HFF-Myc (cell line): ENCODE measurements at regions not wholly inside any gene's neighbourhood (a gene's known extent, or its start where the extent isn't known, plus 50 kb on each side); places are given as distances from the start of the nearest gene placed in this dataset.
"Not testable (repeated sequence)": the region's sequence is repeated elsewhere in the genome, so short reads cannot be mapped to it uniquely, and the experiment has no call there.

Experiments used
- DNase-seq: peaks from one replicate; pipeline ENCODE4 v3.0.0-alpha.2; 2011; ENCODE audit warnings: low read depth; ENCODE audit errors: extremely low read depth
- H3K4me3 ChIP-seq: replicated peaks from 2 replicates; pipeline ENCODE4 v1.5.1; 2011; ENCODE audit warnings: low read depth, mild to moderate bottlenecking, control low read depth, low read length
- TF ChIP-seq, protein P1 (sequence below): IDR thresholded peaks from 2 replicates; pipeline ENCODE4 v1.5.1; 2012; ENCODE audit warnings: mild to moderate bottlenecking, low read depth, low read length, control low read depth; ENCODE audit errors: missing control alignments

DNA sequence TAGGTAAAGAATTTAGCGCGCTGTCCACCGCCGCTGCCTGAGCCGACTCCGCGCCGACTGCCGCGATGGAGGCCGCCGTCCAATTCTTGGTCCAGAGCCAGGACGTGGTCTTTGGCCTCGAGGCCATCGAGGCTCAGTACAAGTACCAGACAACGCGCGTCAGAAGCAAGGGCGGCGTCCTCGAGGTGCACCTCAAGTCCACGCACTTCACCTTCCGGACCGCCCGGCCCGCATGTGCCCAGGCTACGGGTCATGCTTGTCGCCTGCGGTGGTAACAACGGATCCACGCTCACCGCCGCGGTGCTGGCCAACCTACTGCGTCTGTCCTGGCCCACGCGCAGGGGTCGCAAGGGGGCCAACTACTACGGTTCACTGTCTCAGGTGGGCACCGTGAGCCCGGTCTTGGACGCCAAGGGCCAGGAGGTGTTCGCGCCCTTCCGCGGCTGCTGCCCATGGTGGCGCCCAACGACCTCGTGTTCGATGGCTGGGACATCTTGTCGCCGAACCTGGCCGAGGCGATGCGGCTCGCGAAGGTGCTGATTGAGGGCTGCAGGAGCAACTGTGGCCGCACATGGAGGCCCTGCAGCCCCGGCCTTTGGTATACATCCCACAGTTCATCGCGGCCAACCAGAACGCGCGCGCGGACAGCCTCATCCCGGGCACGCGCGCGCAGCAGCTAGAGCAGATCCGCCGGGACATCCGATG is 128.0 kb downstream of the ANAPC4 start:
- DNase-seq = no peak
- H3K4me3 ChIP-seq = no peak overlapping the region
- TF ChIP-seq, protein P1, sequence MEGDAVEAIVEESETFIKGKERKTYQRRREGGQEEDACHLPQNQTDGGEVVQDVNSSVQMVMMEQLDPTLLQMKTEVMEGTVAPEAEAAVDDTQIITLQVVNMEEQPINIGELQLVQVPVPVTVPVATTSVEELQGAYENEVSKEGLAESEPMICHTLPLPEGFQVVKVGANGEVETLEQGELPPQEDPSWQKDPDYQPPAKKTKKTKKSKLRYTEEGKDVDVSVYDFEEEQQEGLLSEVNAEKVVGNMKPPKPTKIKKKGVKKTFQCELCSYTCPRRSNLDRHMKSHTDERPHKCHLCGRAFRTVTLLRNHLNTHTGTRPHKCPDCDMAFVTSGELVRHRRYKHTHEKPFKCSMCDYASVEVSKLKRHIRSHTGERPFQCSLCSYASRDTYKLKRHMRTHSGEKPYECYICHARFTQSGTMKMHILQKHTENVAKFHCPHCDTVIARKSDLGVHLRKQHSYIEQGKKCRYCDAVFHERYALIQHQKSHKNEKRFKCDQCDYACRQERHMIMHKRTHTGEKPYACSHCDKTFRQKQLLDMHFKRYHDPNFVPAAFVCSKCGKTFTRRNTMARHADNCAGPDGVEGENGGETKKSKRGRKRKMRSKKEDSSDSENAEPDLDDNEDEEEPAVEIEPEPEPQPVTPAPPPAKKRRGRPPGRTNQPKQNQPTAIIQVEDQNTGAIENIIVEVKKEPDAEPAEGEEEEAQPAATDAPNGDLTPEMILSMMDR = no peak

GRCh38 chr4:25505637-25505991 is 128.6 kb downstream of the ANAPC4 start:
- no peak overlapping the region for H3K4me3 ChIP-seq
- TF ChIP-seq, protein P1 = no peak
- no peak for DNase-seq

- TF ChIP-seq, protein P1 = no peak
- DNase-seq = no peak
- H3K4me3 ChIP-seq = no peak overlapping the region
These were observed 129.0 kb downstream of the ANAPC4 start for GRCh38 chr4:25506032-25506571.

- TF ChIP-seq, protein P1 = no peak
- H3K4me3 ChIP-seq = no peak overlapping the region
- no peak for DNase-seq
These were observed 132.6 kb downstream of the ANAPC4 start for GRCh38 chr4:25509646-25510045.

DNA sequence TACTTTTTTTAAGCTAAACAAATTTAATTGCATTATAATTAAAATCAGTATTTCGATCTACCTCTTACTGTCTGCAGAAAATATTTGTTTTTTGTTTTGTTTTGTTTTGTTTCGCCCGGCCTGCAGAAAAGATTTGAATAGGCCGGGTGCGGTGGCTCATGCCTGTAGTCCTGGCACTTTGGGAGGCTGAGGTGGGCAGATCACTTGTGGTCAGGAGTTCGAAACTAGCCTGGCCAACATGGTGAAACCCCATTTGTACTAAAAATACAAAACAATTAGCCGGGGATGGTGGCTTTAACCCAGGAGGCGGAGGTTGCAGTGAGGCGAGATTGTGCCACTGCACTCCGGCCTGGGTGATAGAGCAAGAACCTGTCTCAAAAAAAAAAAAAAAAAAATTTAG is 134.8 kb downstream of the ANAPC4 start:
- not testable (repeated sequence) for H3K4me3 ChIP-seq, DNase-seq

- DNase-seq = no peak
- no peak overlapping the region for H3K4me3 ChIP-seq
- TF ChIP-seq, protein P1 = no peak
These were observed 136.8 kb downstream of the ANAPC4 start for GRCh38 chr4:25513814-25514213.

DNA sequence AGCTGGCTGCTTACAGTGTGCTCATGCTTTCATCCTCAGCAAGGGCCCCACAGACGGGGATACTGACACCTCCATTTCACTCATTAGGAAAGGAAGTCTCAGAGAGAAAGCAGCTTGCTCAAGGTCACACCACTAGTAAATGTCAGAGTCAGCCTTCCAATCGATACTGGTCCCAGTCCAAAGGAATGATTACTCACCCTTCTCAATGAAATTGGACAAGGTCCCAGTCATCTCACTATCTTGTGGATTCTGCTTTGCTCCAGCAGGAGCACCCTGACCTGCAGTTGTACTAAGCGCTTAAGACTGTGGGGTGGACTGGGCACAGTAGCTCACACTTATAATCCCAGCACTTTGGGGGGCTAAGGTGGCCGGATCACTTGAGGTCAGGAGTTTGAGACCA is 132.2 kb upstream of the SLC34A2 start:
- no peak for DNase-seq
- TF ChIP-seq, protein P1 = no peak
- H3K4me3 ChIP-seq = no peak overlapping the region
